Upper lobe of left lung (tissue), 6 donors: ENCODE measurements at regions not wholly inside any gene's neighbourhood (a gene's known extent, or its start where the extent isn't known, plus 50 kb on each side); places are given as distances from the start of the nearest gene placed in this dataset.

Experiments
- ATAC-seq, 2 donors: fragments of 200-7000 bp; cut with Tn5 transposase; one replicate each; pipeline ENCODE4 v1.9.1; 2022; ENCODE audit warnings: mild to moderate bottlenecking in 2 of 2, moderate library complexity in 2 of 2; ENCODE audit not compliant: low FRiP score in 2 of 2
- DNase-seq, 2 donors: peaks; one replicate each; pipeline ENCODE4 v3.0.0-alpha.2; 2019 to 2020
- H3K27ac ChIP-seq, 4 donors: fragments of 200-600 bp; sonication (generic); one replicate each; pipeline ENCODE4 v1.5.1; 2016 to 2019
- H3K27me3 ChIP-seq, 4 donors: fragments of 200-600 bp; sonication (generic); one replicate each; pipeline ENCODE4 v1.5.1; 2017 to 2019
- H3K36me3 ChIP-seq, 4 donors: fragments of 200-600 bp; sonication (generic); one replicate each; pipeline ENCODE4 v1.5.1; 2016 to 2019
- H3K4me1 ChIP-seq, 4 donors: fragments of 200-600 bp; sonication (generic); one replicate each; pipeline ENCODE4 v1.5.1; 2018 to 2019
- H3K4me3 ChIP-seq, 4 donors: fragments of 200-600 bp; sonication (generic); one replicate each; pipeline ENCODE4 v1.5.1; 2017 to 2019; ENCODE audit warnings: mild to moderate bottlenecking in 2 of 4, moderate library complexity in 1 of 4
- H3K9me3 ChIP-seq, 4 donors: fragments of 200-600 bp; sonication (generic); one replicate each; pipeline ENCODE4 v1.5.1; 2018 to 2019
- CTCF ChIP-seq, 6 experiments: fragments of 450-650 bp in 4 of 6; fragments of 200-600 bp in 2 of 6; sonication (generic) in 2 of 6; IDR thresholded peaks; one replicate each; pipeline ENCODE4 v1.5.1; 2016 to 2019; ENCODE audit warnings: antibody characterized with exemption in 6 of 6
- EP300 ChIP-seq, 4 donors: sonication (generic); formaldehyde crosslinking; IDR thresholded peaks; one replicate each; pipeline ENCODE4 v1.5.1; 2017; ENCODE audit warnings: antibody characterized with exemption in 4 of 4, control low read depth in 2 of 4
- POLR2A ChIP-seq, 4 donors: fragments of 450-650 bp; IDR thresholded peaks; one replicate each; pipeline ENCODE4 v1.5.1; 2016 to 2017; ENCODE audit warnings: antibody characterized with exemption in 4 of 4, mild to moderate bottlenecking in 2 of 4
- POLR2AphosphoS5 ChIP-seq, 2 donors: sonication (generic); formaldehyde crosslinking; IDR thresholded peaks; one replicate each; pipeline ENCODE4 v1.5.1; 2017; ENCODE audit warnings: antibody characterized with exemption in 2 of 2
- WGBS, 2 donors: methylation state at CpG; one replicate each; pipeline ENCODE4 v1.1.5; 2017 to 2018; 5-methylcytosine and 5-hydroxymethylcytosine counted together
- donor health status: DM: no; HTN: no; CAD: no; lungs with moderate emphysema.
- donor health status: DM: no; HTN: yes; CAD: no; lungs with severe emphysema.

DNA sequence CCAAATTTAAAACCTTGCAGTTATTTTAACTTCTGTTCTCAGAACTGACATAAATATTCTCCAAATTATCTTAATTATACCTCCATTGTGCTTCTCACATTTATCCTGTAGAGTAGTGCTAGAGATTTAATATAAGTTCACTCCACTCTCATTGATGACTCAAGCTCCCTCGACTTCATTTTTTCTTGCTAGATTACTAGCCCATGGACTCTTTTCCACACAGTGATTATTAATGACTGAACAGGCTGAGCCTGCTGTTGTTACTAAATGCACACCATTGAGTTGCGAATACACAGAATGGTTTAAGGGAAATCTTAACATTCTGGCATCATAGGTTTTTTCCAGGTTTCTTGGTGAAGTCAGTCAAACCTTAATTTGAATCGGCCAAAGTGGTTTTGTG, 179.5 kb upstream of the AKR1E2 start:
- DNase-seq (no peak), ATAC-seq (no peak)
- H3K36me3 ChIP-seq = no peaks in the 10 kb centered on the region
- H3K27me3 ChIP-seq = no peaks in the 10 kb centered on the region
- H3K27ac ChIP-seq = no peak overlapping the region
- TF ChIP-seq POLR2AphosphoS5 (IDR thresholded peaks at IDR 0.05) (no peak), EP300 (IDR thresholded peaks at IDR 0.05) (no peak), POLR2A (IDR thresholded peaks at IDR 0.05) (no peak), CTCF (IDR thresholded peaks at IDR 0.05) (no peak)
- H3K9me3 ChIP-seq = no peaks in the 10 kb centered on the region
- WGBS, 2 donors = 64 to 75% methylated on average over 3 of the region's 3 CpGs
- H3K4me1 ChIP-seq = peaks cover 0 to 12% (median 7%) of the 10 kb centered on the region in 4 donors
- no peak overlapping the region for H3K4me3 ChIP-seq

DNA sequence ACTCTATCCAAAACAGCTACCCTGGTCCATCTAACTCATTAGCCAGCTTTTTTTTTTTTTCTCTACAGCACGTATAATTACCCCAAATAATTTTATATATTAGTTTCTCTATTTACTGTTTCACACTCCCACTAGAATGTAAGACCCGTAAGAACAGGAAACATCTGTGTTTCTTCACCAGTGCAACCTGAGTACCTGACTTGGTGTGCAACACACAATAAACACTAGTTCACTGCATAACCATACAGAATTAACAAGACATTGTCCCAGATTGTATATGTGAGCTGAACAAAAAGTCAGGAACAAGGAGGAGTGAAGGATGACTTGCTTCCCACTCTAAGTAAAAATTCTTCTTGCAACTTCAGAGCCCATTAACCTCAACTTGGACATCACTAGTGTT, 180.2 kb upstream of the AKR1E2 start:
- no peak overlapping the region for H3K4me3 ChIP-seq
- WGBS, 2 donors = 38 to 41% methylated on average over 2 of the region's 2 CpGs
- no peak for ATAC-seq

DNA sequence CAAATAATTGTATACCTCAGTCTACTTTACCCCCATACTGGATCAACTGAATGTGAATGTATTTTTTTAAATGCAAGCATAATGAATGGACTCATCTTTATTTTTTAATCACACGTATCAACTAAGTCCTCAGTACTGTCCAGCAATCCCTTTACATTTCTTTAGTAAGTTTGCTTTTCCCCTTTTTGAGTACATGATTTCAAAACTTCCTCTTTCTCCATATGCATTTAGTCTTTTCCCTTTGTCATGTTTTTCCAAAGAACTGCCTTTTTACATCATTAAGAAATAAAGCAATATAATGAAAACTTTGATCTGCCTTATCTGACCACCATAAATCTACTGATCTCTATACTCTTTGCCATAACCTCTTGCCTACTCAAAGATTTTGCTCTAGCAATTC, 182.5 kb upstream of the AKR1E2 start:
- 77% methylated on average over 1 of the region's 1 CpG for WGBS, 2 donors
- DNase-seq (no peak), ATAC-seq (no peak)
- no peaks in the 10 kb centered on the region for H3K36me3 ChIP-seq
- H3K27me3 ChIP-seq = no peaks in the 10 kb centered on the region
- TF ChIP-seq EP300 (IDR thresholded peaks at IDR 0.05) = no peak
- no peak for TF ChIP-seq CTCF (IDR thresholded peaks at IDR 0.05)
- TF ChIP-seq POLR2AphosphoS5 (IDR thresholded peaks at IDR 0.05) = no peak
- no peak for TF ChIP-seq POLR2A (IDR thresholded peaks at IDR 0.05)
- no peak overlapping the region for H3K27ac ChIP-seq
- H3K4me1 ChIP-seq = no peaks in the 10 kb centered on the region
- no peaks in the 10 kb centered on the region for H3K9me3 ChIP-seq
- no peak overlapping the region for H3K4me3 ChIP-seq

More for the DNA sequence above, 180.2 kb upstream of the AKR1E2 start:
- DNase-seq = no peak
- TF ChIP-seq EP300 (IDR thresholded peaks at IDR 0.05) (no peak), CTCF (IDR thresholded peaks at IDR 0.05) (no peak), POLR2A (IDR thresholded peaks at IDR 0.05) (no peak), POLR2AphosphoS5 (IDR thresholded peaks at IDR 0.05) (no peak)
- Histone ChIP-seq H3K36me3 (no peaks in the 10 kb centered on the region), H3K9me3 (no peaks in the 10 kb centered on the region), H3K4me1 (peaks cover 0 to 12% (median 7%) of the 10 kb centered on the region in 4 donors), H3K27me3 (no peaks in the 10 kb centered on the region), H3K27ac (no peak overlapping the region)

DNA sequence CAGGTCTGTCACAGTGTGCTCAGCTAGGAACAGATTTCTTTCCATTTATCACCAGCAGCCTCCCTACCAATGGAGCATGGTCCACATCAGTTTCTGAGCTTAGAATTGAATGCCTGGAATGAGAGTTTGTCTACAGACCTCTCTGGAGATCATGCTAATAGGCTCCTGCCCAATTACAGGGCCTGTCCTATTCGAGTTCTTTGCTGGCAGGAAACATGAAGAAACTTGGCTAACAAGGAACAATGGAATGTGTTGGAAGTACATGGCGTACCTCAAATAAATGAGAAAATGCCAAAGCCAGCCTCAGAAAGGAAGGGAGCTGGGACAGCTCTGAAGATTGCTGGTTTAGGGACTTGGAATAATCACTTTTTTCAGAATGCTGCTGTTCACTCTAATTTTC, 186.0 kb upstream of the AKR1E2 start:
- no peak for DNase-seq
- TF ChIP-seq EP300 (IDR thresholded peaks at IDR 0.05) (peak in 1 of 4 donors; percentile 48), POLR2A (IDR thresholded peaks at IDR 0.05) (no peak), POLR2AphosphoS5 (IDR thresholded peaks at IDR 0.05) (no peak)
- H3K4me3 ChIP-seq = no peak overlapping the region
- H3K36me3 ChIP-seq = no peaks in the 10 kb centered on the region
- peak in 1 of 2 donors; percentile 76 for ATAC-seq
- H3K9me3 ChIP-seq = no peaks in the 10 kb centered on the region
- peak overlapping the region in 3 of 4 donors; percentile 26 to 46 (median 40) for H3K27ac ChIP-seq
- 30 to 45% methylated on average over 2 of the region's 2 CpGs for WGBS, 2 donors
- no peaks in the 10 kb centered on the region for H3K27me3 ChIP-seq
- H3K4me1 ChIP-seq = no peaks in the 10 kb centered on the region

DNA sequence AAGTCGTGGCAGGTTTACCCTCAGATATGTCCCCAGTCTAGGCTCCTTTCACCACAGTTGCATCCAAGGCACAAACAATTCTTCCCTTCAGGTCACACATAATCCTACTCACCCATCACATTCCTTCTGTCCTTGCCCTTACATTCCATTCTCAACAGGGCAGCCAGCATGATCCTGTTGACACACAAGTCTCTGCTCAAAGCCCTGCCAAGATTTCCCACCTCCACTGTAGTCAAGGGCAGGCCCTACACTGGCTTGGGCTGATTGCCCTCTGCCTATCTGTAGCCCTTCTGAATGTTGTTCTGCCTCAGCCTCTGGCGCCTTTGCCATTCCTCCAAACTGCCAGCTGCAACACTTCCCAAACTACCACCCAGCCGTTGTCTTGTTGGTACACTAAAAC, 187.9 kb upstream of the AKR1E2 start:
- DNase-seq = no peak
- Histone ChIP-seq H3K4me1 (no peaks in the 10 kb centered on the region), H3K27me3 (no peaks in the 10 kb centered on the region), H3K27ac (no peak overlapping the region), H3K4me3 (no peak overlapping the region), H3K9me3 (no peaks in the 10 kb centered on the region), H3K36me3 (no peaks in the 10 kb centered on the region)
- no peak for ATAC-seq
- 81 to 82% methylated on average over 3 of the region's 3 CpGs for WGBS, 2 donors
- TF ChIP-seq CTCF (IDR thresholded peaks at IDR 0.05) (no peak), POLR2A (IDR thresholded peaks at IDR 0.05) (no peak), POLR2AphosphoS5 (IDR thresholded peaks at IDR 0.05) (no peak), EP300 (IDR thresholded peaks at IDR 0.05) (no peak)
